A673 (cell line): ENCODE measurements at regions not wholly inside any gene's neighbourhood (a gene's known extent, or its start where the extent isn't known, plus 50 kb on each side); places are given as distances from the start of the nearest gene placed in this dataset.

Experiments used
- BruUV-seq: library from RNA; stranded (reverse); fragments of 400-500 nt; replicated peaks from 2 replicates; lab custom pipeline; 2021; lab: Mats Ljungman, UMichigan
- CTCF ChIA-PET: fragments of 300-600 bp; sonication (Branson Sonifier 250); formaldehyde crosslinking; loops from one replicate; lab custom pipeline; 2022; ENCODE audit warnings: antibody characterized with exemption; lab: Charles Lee
- POLR2A ChIA-PET: fragments of 300-600 bp; sonication (Branson Sonifier 250); formaldehyde crosslinking; loops from one replicate; lab custom pipeline; 2022; ENCODE audit warnings: antibody characterized with exemption; ENCODE audit not compliant: low non-redundant PET; lab: Charles Lee
- DNase-seq: peaks from one replicate; pipeline ENCODE4 v3.0.0-alpha.2; 2015; ENCODE audit warnings: low spot score
- H3K27ac ChIP-seq: fragments of 200-600 bp; sonication (generic); 2 replicates; pipeline ENCODE4 v1.5.1; 2016; ENCODE audit warnings: mixed run types, low read depth, mild to moderate bottlenecking, mixed read lengths, antibody characterized with exemption, low read length; ENCODE audit not compliant: poor library complexity, severe bottlenecking
- H3K27me3 ChIP-seq: fragments of 200-600 bp; sonication (generic); replicated peaks from 2 replicates; pipeline ENCODE4 v1.6.1; 2017; ENCODE audit warnings: mixed run types, low read depth, mild to moderate bottlenecking, mixed read lengths, antibody characterized with exemption, low read length; ENCODE audit not compliant: insufficient read depth, poor library complexity
- H3K36me3 ChIP-seq: fragments of 200-600 bp; sonication (generic); 2 replicates; pipeline ENCODE4 v1.6.1; 2016; ENCODE audit warnings: mixed run types, mild to moderate bottlenecking, mixed read lengths, antibody characterized with exemption, low read length; ENCODE audit not compliant: insufficient read depth, poor library complexity, severe bottlenecking
- H3K4me1 ChIP-seq: fragments of 200-600 bp; sonication (generic); 2 replicates; pipeline ENCODE4 v1.6.1; 2017; ENCODE audit warnings: mixed run types, mild to moderate bottlenecking, mixed read lengths, antibody characterized with exemption, low read length; ENCODE audit not compliant: insufficient read depth, poor library complexity, severe bottlenecking
- H3K4me3 ChIP-seq: fragments of 200-600 bp; sonication (generic); 2 replicates; pipeline ENCODE4 v1.5.1; 2016; ENCODE audit warnings: low read depth, mixed run types, mild to moderate bottlenecking, mixed read lengths, low read length; ENCODE audit not compliant: poor library complexity, severe bottlenecking
- H3K9me3 ChIP-seq: fragments of 200-600 bp; sonication (generic); 2 replicates; pipeline ENCODE4 v1.6.1; 2016; ENCODE audit warnings: mixed run types, low read depth, mild to moderate bottlenecking, mixed read lengths, antibody characterized with exemption, low read length; ENCODE audit not compliant: poor library complexity, severe bottlenecking
- CTCF ChIP-seq: fragments of 300-800, 200-600 bp; sonication (generic); conservative IDR thresholded peaks from 2 replicates; pipeline ENCODE4 v1.5.1; 2017; ENCODE audit warnings: low read depth, mild to moderate bottlenecking, antibody characterized with exemption, low read length, moderate library complexity, mixed read lengths
- EZH2 ChIP-seq: fragments of 200-600 bp; sonication (generic); IDR thresholded peaks from 2 replicates; pipeline ENCODE4 v1.6.1; 2017; ENCODE audit warnings: borderline replicate concordance, low read depth, mild to moderate bottlenecking, mixed read lengths, antibody characterized with exemption, low read length; ENCODE audit not compliant: poor library complexity, severe bottlenecking
- intact Hi-C: fragments of 100-400 bp; cut with micrococcal nuclease; formaldehyde crosslinking; loops from one replicate; pipeline ENCODE4 v1.10.0; 2022; ENCODE audit not compliant: unreplicated experiment

GRCh38 chr21:38913120-38913892 is 107.6 kb downstream of the ETS2 start:
- H3K36me3 ChIP-seq: no peaks in the 10 kb centered on the region
- no peaks in the 10 kb centered on the region for H3K27me3 ChIP-seq
- intact Hi-C loops: no loop called here
- BruUV-seq: no TSS peak
- H3K27ac ChIP-seq: no peak overlapping the region
- H3K4me3 ChIP-seq: no peak overlapping the region
- no peaks in the 10 kb centered on the region for H3K9me3 ChIP-seq
- H3K4me1 ChIP-seq: peaks cover 5% of the 10 kb centered on the region
- TF ChIP-seq CTCF (no peak), EZH2 (no peak)
- DNase-seq: peak; percentile 60
- ChIA-PET POLR2A (no interaction called here), CTCF (no interaction called here)

GRCh38 chr21:38912789-38913119 is 107.0 kb downstream of the ETS2 start:
- Histone ChIP-seq H3K27ac (no peak overlapping the region), H3K27me3 (no peaks in the 10 kb centered on the region), H3K9me3 (no peaks in the 10 kb centered on the region), H3K4me3 (no peak overlapping the region), H3K36me3 (no peaks in the 10 kb centered on the region), H3K4me1 (peaks cover 5% of the 10 kb centered on the region)
- BruUV-seq: no TSS peak
- no peak for TF ChIP-seq CTCF
- no peak for TF ChIP-seq EZH2
- no peak for DNase-seq
- intact Hi-C loops: no loop called here
- POLR2A ChIA-PET: no interaction called here
- CTCF ChIA-PET: no interaction called here

GRCh38 chr21:38912102-38912629 is 106.4 kb downstream of the ETS2 start:
- BruUV-seq: no TSS peak
- peaks cover 5% of the 10 kb centered on the region for H3K4me1 ChIP-seq
- no peak overlapping the region for H3K27ac ChIP-seq
- H3K36me3 ChIP-seq: no peaks in the 10 kb centered on the region
- H3K27me3 ChIP-seq: no peaks in the 10 kb centered on the region
- no peak overlapping the region for H3K4me3 ChIP-seq
- POLR2A ChIA-PET: no interaction called here
- CTCF ChIA-PET: no interaction called here
- DNase-seq: no peak
- no peaks in the 10 kb centered on the region for H3K9me3 ChIP-seq
- TF ChIP-seq EZH2 (no peak), CTCF (no peak)
- intact Hi-C loops: no loop called here
